ENCODE measurements at regions not wholly inside any gene's neighbourhood (a gene's known extent, or its start where the extent isn't known, plus 50 kb on each side); places are given as distances from the start of the nearest gene placed in this dataset.

DNA sequence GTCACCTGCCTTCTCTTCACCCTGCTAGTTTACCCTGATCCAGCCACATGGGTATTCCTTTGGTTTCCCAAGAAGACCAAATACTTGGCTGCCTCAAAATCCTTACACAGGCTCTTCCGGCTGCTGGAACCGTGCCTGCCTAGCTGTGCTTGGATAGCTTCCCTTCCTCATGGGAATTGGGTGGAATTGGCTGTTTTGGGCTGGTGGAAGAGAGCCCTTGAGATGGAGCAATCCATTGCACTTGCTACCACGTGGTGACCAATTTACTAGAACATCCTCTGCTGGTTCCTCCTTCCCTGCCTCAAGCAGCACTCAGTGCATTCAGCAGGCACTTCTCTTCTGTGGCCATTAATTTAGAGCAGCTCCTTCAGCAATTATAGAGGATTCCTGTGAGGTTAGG is 119.3 kb upstream of the AP1S2 start:
- dilution Hi-C loops (cut with MboI; ENCODE audit: extremely low pct_ligation_motif_present, low sequenced_read_pairs) = no loop called here
- no peak for FAIRE-seq

DNA sequence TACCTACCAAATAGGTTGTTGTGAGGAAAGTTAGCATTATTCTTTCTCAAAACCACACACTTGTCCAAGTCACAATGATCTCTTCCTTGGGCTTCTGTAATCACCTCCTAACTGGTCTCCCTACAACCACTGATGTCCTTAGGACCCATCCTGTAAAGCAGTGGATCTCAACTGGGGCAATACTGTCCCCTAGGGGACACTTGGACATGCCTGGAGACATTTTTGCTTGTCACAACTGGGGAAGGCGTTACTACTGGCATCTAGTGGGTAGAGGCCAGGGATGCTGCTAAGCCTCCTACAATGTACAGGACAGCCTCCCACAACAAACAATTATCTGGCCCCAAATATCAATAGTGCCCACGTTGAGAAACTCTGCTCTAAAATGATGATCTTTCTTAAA is 118.7 kb upstream of the AP1S2 start:
- Histone ChIP-seq H4K20me1 (ENCODE audit: control insufficient read depth, extremely low read depth, insufficient read depth, low read length) (no peaks in the 10 kb centered on the region), H3K4me3 (ENCODE audit: control insufficient read depth in 2 of 3, extremely low read depth in 1 of 3, insufficient read depth in 2 of 3, low read depth in 1 of 3, low read length in 3 of 3) (no peak overlapping the region), H3K4me2 (ENCODE audit: control insufficient read depth, extremely low read depth, insufficient read depth, low read depth, low read length) (no peak overlapping the region), H3K4me1 (ENCODE audit: control insufficient read depth, extremely low read depth, insufficient read depth, low read length) (no peaks in the 10 kb centered on the region), H3K9me3 (ENCODE audit: control insufficient read depth, low read depth, low read length) (no peaks in the 10 kb centered on the region), H3K36me3 (ENCODE audit: control insufficient read depth in 2 of 2, extremely low read depth in 1 of 2, insufficient read depth in 2 of 2, low read length in 2 of 2) (no peaks in the 10 kb centered on the region), H3K9me1 (ENCODE audit: control insufficient read depth, extremely low read depth, insufficient read depth, low read length) (no peaks in the 10 kb centered on the region), H2AFZ (ENCODE audit: control insufficient read depth, low read length) (no peak overlapping the region), H3K27ac (ENCODE audit: control insufficient read depth, insufficient read depth, low read length) (no peak overlapping the region), H3K9ac (ENCODE audit: control insufficient read depth, extremely low read depth, insufficient read depth, low read length) (no peak overlapping the region), H3K27me3 (ENCODE audit: control insufficient read depth, extremely low read depth, insufficient read depth, low read length) (no peaks in the 10 kb centered on the region), H3K79me2 (ENCODE audit: control insufficient read depth, insufficient read depth, low read length) (no peaks in the 10 kb centered on the region)
- TF ChIP-seq, protein P1, sequence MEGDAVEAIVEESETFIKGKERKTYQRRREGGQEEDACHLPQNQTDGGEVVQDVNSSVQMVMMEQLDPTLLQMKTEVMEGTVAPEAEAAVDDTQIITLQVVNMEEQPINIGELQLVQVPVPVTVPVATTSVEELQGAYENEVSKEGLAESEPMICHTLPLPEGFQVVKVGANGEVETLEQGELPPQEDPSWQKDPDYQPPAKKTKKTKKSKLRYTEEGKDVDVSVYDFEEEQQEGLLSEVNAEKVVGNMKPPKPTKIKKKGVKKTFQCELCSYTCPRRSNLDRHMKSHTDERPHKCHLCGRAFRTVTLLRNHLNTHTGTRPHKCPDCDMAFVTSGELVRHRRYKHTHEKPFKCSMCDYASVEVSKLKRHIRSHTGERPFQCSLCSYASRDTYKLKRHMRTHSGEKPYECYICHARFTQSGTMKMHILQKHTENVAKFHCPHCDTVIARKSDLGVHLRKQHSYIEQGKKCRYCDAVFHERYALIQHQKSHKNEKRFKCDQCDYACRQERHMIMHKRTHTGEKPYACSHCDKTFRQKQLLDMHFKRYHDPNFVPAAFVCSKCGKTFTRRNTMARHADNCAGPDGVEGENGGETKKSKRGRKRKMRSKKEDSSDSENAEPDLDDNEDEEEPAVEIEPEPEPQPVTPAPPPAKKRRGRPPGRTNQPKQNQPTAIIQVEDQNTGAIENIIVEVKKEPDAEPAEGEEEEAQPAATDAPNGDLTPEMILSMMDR (optimal IDR thresholded peaks at IDR 0.05 in 1 of 3, IDR thresholded peaks at IDR 0.05 in 1 of 3, conservative IDR thresholded peaks at IDR 0.05 in 1 of 3; ENCODE audit: extremely low read depth in 1 of 3, insufficient read depth in 2 of 3, low read length in 3 of 3) = peak; percentile 44 to 80 (median 55)
- TF ChIP-seq EZH2 (IDR thresholded peaks at IDR 0.05; ENCODE audit: low read length) = no peak
- dilution Hi-C loops (cut with MboI; ENCODE audit: extremely low pct_ligation_motif_present, low sequenced_read_pairs) = no loop called here
- DNase-seq (ENCODE audit: low read depth, low spot score) (no peak), FAIRE-seq (peak; percentile 53)

More for the DNA sequence above, 119.3 kb upstream of the AP1S2 start:
- no peak overlapping the region for H3K4me2 ChIP-seq (ENCODE audit: control insufficient read depth, extremely low read depth, insufficient read depth, low read depth, low read length)
- H3K9me3 ChIP-seq (ENCODE audit: control insufficient read depth, low read depth, low read length) = no peaks in the 10 kb centered on the region
- no peak overlapping the region for H3K4me3 ChIP-seq (ENCODE audit: control insufficient read depth in 2 of 3, extremely low read depth in 1 of 3, insufficient read depth in 2 of 3, low read depth in 1 of 3, low read length in 3 of 3)
- no peaks in the 10 kb centered on the region for H3K36me3 ChIP-seq (ENCODE audit: control insufficient read depth in 2 of 2, extremely low read depth in 1 of 2, insufficient read depth in 2 of 2, low read length in 2 of 2)
- no peaks in the 10 kb centered on the region for H3K9me1 ChIP-seq (ENCODE audit: control insufficient read depth, extremely low read depth, insufficient read depth, low read length)
- DNase-seq (ENCODE audit: low read depth, low spot score) = no peak
- TF ChIP-seq, protein P1 (optimal IDR thresholded peaks at IDR 0.05 in 1 of 3, IDR thresholded peaks at IDR 0.05 in 1 of 3, conservative IDR thresholded peaks at IDR 0.05 in 1 of 3; ENCODE audit: extremely low read depth in 1 of 3, insufficient read depth in 2 of 3, low read length in 3 of 3) = no peak
- TF ChIP-seq EZH2 (IDR thresholded peaks at IDR 0.05; ENCODE audit: low read length) = no peak
- H3K79me2 ChIP-seq (ENCODE audit: control insufficient read depth, insufficient read depth, low read length) = no peaks in the 10 kb centered on the region
- H2AFZ ChIP-seq (ENCODE audit: control insufficient read depth, low read length) = no peak overlapping the region
- no peak overlapping the region for H3K9ac ChIP-seq (ENCODE audit: control insufficient read depth, extremely low read depth, insufficient read depth, low read length)
- no peaks in the 10 kb centered on the region for H3K4me1 ChIP-seq (ENCODE audit: control insufficient read depth, extremely low read depth, insufficient read depth, low read length)
- H3K27ac ChIP-seq (ENCODE audit: control insufficient read depth, insufficient read depth, low read length) = no peak overlapping the region
- no peaks in the 10 kb centered on the region for H4K20me1 ChIP-seq (ENCODE audit: control insufficient read depth, extremely low read depth, insufficient read depth, low read length)
- H3K27me3 ChIP-seq (ENCODE audit: control insufficient read depth, extremely low read depth, insufficient read depth, low read length) = no peaks in the 10 kb centered on the region

Data from keratinocyte (primary cell).